Activated CD4-positive, alpha-beta T cell treated with anti-CD3 and anti-CD28 coated beads, Interleukin-10, Interleukin-2, amounts not matched to agents 100 ng/mL and 50 ng/mL, durations not matched to agents 16 hours and 8 hours (primary cell): ENCODE measurements at regions not wholly inside any gene's neighbourhood (a gene's known extent, or its start where the extent isn't known, plus 50 kb on each side); places are given as distances from the start of the nearest gene placed in this dataset.

ENCODE experiments used
- DNase-seq: peaks from one replicate; pipeline ENCODE4 v3.0.0-alpha.2; 2020

GRCh38 chr4:23005691-23006090 lies 313.0 kb downstream of the GBA3 start:
- DNase-seq = no peak

- DNase-seq = no peak
Measured at GRCh38 chr4:23001478-23001877, 308.7 kb downstream of the GBA3 start.

GRCh38 chr4:22999419-22999818 lies 306.7 kb downstream of the GBA3 start:
- DNase-seq = no peak

GRCh38 chr4:22997358-22998224 lies 304.9 kb downstream of the GBA3 start:
- no peak for DNase-seq

GRCh38 chr4:22991576-22991975 lies 298.8 kb downstream of the GBA3 start:
- DNase-seq = no peak

- DNase-seq = no peak
Measured at GRCh38 chr4:22988526-22988925, 295.8 kb downstream of the GBA3 start.

GRCh38 chr4:22987870-22988269 lies 295.1 kb downstream of the GBA3 start:
- DNase-seq = no peak

- DNase-seq = no peak
Measured at GRCh38 chr4:22986881-22987280, 294.1 kb downstream of the GBA3 start.

- DNase-seq = no peak
Measured at GRCh38 chr4:22986262-22986661, 293.5 kb downstream of the GBA3 start.

GRCh38 chr4:22984390-22984789 lies 291.7 kb downstream of the GBA3 start:
- DNase-seq = no peak

GRCh38 chr4:22978656-22979055 lies 285.9 kb downstream of the GBA3 start:
- DNase-seq = no peak

- no peak for DNase-seq
Measured at GRCh38 chr4:22970665-22971064, 277.9 kb downstream of the GBA3 start.

GRCh38 chr4:22969287-22969896 lies 276.7 kb downstream of the GBA3 start:
- no peak for DNase-seq

GRCh38 chr4:22962295-22962694 lies 269.6 kb downstream of the GBA3 start:
- DNase-seq = no peak

- no peak for DNase-seq
Measured at GRCh38 chr4:22959483-22959882, 266.7 kb downstream of the GBA3 start.

- no peak for DNase-seq
Measured at GRCh38 chr4:22957774-22958309, 265.1 kb downstream of the GBA3 start.

GRCh38 chr4:22949161-22949855 lies 256.6 kb downstream of the GBA3 start:
- no peak for DNase-seq

- DNase-seq = no peak
Measured at GRCh38 chr4:22947851-22948250, 255.1 kb downstream of the GBA3 start.

- no peak for DNase-seq
Measured at GRCh38 chr4:22942920-22943559, 250.3 kb downstream of the GBA3 start.

- no peak for DNase-seq
Measured at GRCh38 chr4:22941688-22942375, 249.1 kb downstream of the GBA3 start.

GRCh38 chr4:22932326-22932725 lies 239.6 kb downstream of the GBA3 start:
- no peak for DNase-seq

GRCh38 chr4:22922426-22922825 lies 229.7 kb downstream of the GBA3 start:
- DNase-seq = no peak

GRCh38 chr4:22921936-22922335 lies 229.2 kb downstream of the GBA3 start:
- DNase-seq = no peak
